Esophagus squamous epithelium (tissue), 5 donors: ENCODE measurements at regions not wholly inside any gene's neighbourhood (a gene's known extent, or its start where the extent isn't known, plus 50 kb on each side); places are given as distances from the start of the nearest gene placed in this dataset.
"Not testable (repeated sequence)": the region's sequence is repeated elsewhere in the genome, so short reads cannot be mapped to it uniquely, and the experiment has no call there.

Experiments
- DNase-seq: peaks from one replicate; lab custom pipeline; 2025; lab: John Stamatoyannopoulos, UW
- H3K27ac ChIP-seq, 4 donors: fragments of 200-600 bp; sonication (generic); one replicate each; pipeline ENCODE4 v1.5.1; 2016 to 2019; ENCODE audit warnings: mild to moderate bottlenecking in 1 of 4
- H3K27me3 ChIP-seq, 4 donors: fragments of 200-600 bp; sonication (generic); 1 replicate in 3 of 4; 2 replicates in 1 of 4; pipeline versions ENCODE4 v1.5.1 to v1.6.0; 2017 to 2021; ENCODE audit warnings: antibody characterized with exemption in 1 of 4
- H3K36me3 ChIP-seq, 3 donors: fragments of 200-600 bp; sonication (generic); one replicate each; pipeline ENCODE4 v1.5.1; 2016 to 2019
- H3K4me1 ChIP-seq, 3 donors: fragments of 200-600 bp; sonication (generic); one replicate each; pipeline ENCODE4 v1.5.1; 2017 to 2019
- H3K4me3 ChIP-seq, 4 donors: fragments of 200-600 bp; sonication (generic); 1 replicate in 3 of 4; 2 replicates in 1 of 4; pipeline ENCODE4 v1.5.1; 2016 to 2019; ENCODE audit warnings: mild to moderate bottlenecking in 2 of 4, moderate library complexity in 1 of 4
- H3K9me3 ChIP-seq, 3 donors: fragments of 200-600 bp; sonication (generic); one replicate each; pipeline ENCODE4 v1.5.1; 2016 to 2019
- CTCF ChIP-seq, 6 experiments: fragments of 450-650 bp in 4 of 6; fragments of 200-600 bp in 2 of 6; sonication (generic) in 2 of 6; IDR thresholded peaks; one replicate each; pipeline ENCODE4 v1.5.1; 2016 to 2019; ENCODE audit warnings: antibody characterized with exemption in 6 of 6, mild to moderate bottlenecking in 4 of 6, moderate library complexity in 4 of 6
- POLR2A ChIP-seq, 4 donors: fragments of 450-650 bp; IDR thresholded peaks; one replicate each; pipeline ENCODE4 v1.6.1; 2017; ENCODE audit warnings: antibody characterized with exemption in 4 of 4, mild to moderate bottlenecking in 4 of 4, moderate library complexity in 3 of 4
- WGBS, 2 donors: methylation state at CpG; one replicate each; pipeline ENCODE4 v1.1.5; 2018; 5-methylcytosine and 5-hydroxymethylcytosine counted together
- intact Hi-C: fragments of 100-400 bp; cut with DNase I; formaldehyde crosslinking; loops from one replicate; pipeline ENCODE4 v1.15.0; 2022
- donor health status: DM: yes; HTN: yes; CAD: no.

- Histone ChIP-seq H3K4me3 (no peak overlapping the region), H3K27ac (no peak overlapping the region), H3K36me3 (no peaks in the 10 kb centered on the region), H3K9me3 (no peaks in the 10 kb centered on the region), H3K4me1 (no peaks in the 10 kb centered on the region), H3K27me3 (no peaks in the 10 kb centered on the region)
- TF ChIP-seq CTCF (IDR thresholded peaks at IDR 0.05) (no peak), POLR2A (IDR thresholded peaks at IDR 0.05) (no peak)
- no peak for DNase-seq
- intact Hi-C loops, result no loop called here
Measured at GRCh38 chr12:89200217-89200616, 152.1 kb downstream of the DUSP6 start.

GRCh38 chr12:89195470-89195869 lies 156.8 kb downstream of the DUSP6 start:
- Histone ChIP-seq H3K9me3 (peaks cover 0 to 1% (median under 1%) of the 10 kb centered on the region in 3 donors), H3K4me1 (no peaks in the 10 kb centered on the region), H3K36me3 (no peaks in the 10 kb centered on the region), H3K4me3 (no peak overlapping the region), H3K27me3 (no peaks in the 10 kb centered on the region), H3K27ac (no peak overlapping the region)
- no peak for DNase-seq
- TF ChIP-seq CTCF (IDR thresholded peaks at IDR 0.05) (no peak), POLR2A (IDR thresholded peaks at IDR 0.05) (no peak)
- intact Hi-C loops, result no loop called here
- 95 to 96% methylated on average over 2 of the region's 2 CpGs for WGBS, 2 donors

GRCh38 chr12:89194683-89195082 lies 157.6 kb downstream of the DUSP6 start:
- no peak overlapping the region for H3K27ac ChIP-seq
- peaks cover 0 to 9% (median 9%) of the 10 kb centered on the region in 3 donors for H3K9me3 ChIP-seq
- no peaks in the 10 kb centered on the region for H3K36me3 ChIP-seq
- intact Hi-C loops, result no loop called here
- 76 to 85% methylated on average over 5 of the region's 5 CpGs for WGBS, 2 donors
- no peak overlapping the region for H3K4me3 ChIP-seq
- no peaks in the 10 kb centered on the region for H3K4me1 ChIP-seq
- H3K27me3 ChIP-seq, result no peaks in the 10 kb centered on the region
- TF ChIP-seq POLR2A (IDR thresholded peaks at IDR 0.05), result no peak
- no peak for TF ChIP-seq CTCF (IDR thresholded peaks at IDR 0.05)
- DNase-seq, result no peak

GRCh38 chr12:89192429-89192828 lies 159.9 kb downstream of the DUSP6 start:
- H3K4me1 ChIP-seq, result no peaks in the 10 kb centered on the region
- H3K9me3 ChIP-seq, result peaks cover 0 to 16% (median 15%) of the 10 kb centered on the region in 3 donors
- no peaks in the 10 kb centered on the region for H3K27me3 ChIP-seq
- H3K4me3 ChIP-seq, result no peak overlapping the region
- DNase-seq, result no peak
- H3K36me3 ChIP-seq, result no peaks in the 10 kb centered on the region
- no peak overlapping the region for H3K27ac ChIP-seq
- intact Hi-C loops, result no loop called here
- no peak for TF ChIP-seq CTCF (IDR thresholded peaks at IDR 0.05)
- no peak for TF ChIP-seq POLR2A (IDR thresholded peaks at IDR 0.05)
- WGBS, 2 donors, result 82 to 87% methylated on average over 3 of the region's 3 CpGs

- H3K27ac ChIP-seq, DNase-seq, H3K36me3 ChIP-seq, intact Hi-C loops, H3K4me3 ChIP-seq, H3K4me1 ChIP-seq, H3K27me3 ChIP-seq: not testable (repeated sequence)
- peaks cover 0 to 16% (median 15%) of the 10 kb centered on the region in 3 donors for H3K9me3 ChIP-seq
Measured at GRCh38 chr12:89191597-89191996, 160.7 kb downstream of the DUSP6 start.

GRCh38 chr12:89189448-89189847 lies 162.9 kb downstream of the DUSP6 start:
- intact Hi-C loops, result no loop called here
- TF ChIP-seq CTCF (IDR thresholded peaks at IDR 0.05) (no peak), POLR2A (IDR thresholded peaks at IDR 0.05) (no peak)
- no peak for DNase-seq
- H3K9me3 ChIP-seq, result peaks cover 0 to 16% (median 15%) of the 10 kb centered on the region in 3 donors
- no peaks in the 10 kb centered on the region for H3K27me3 ChIP-seq
- no peaks in the 10 kb centered on the region for H3K36me3 ChIP-seq
- H3K27ac ChIP-seq, result no peak overlapping the region
- 85 to 94% methylated on average over 1 of the region's 1 CpG for whole genome bisulfite sequencing, 2 donors
- no peaks in the 10 kb centered on the region for H3K4me1 ChIP-seq
- H3K4me3 ChIP-seq, result no peak overlapping the region
